NB4 (cell line): ENCODE measurements at regions not wholly inside any gene's neighbourhood (a gene's known extent, or its start where the extent isn't known, plus 50 kb on each side); places are given as distances from the start of the nearest gene placed in this dataset.

Experiments used
- CTCF ChIP-seq: IDR thresholded peaks from one replicate; pipeline ENCODE4 v1.5.1; 2012; ENCODE audit warnings: low read depth, low read length
- MAX ChIP-seq: IDR thresholded peaks from 2 replicates; pipeline ENCODE4 v1.6.1; 2011; ENCODE audit warnings: low read depth, low read length
- POLR2A ChIP-seq: IDR thresholded peaks from 2 replicates; pipeline ENCODE4 v1.6.1; 2011; ENCODE audit warnings: mild to moderate bottlenecking; ENCODE audit not compliant: insufficient read length; ENCODE audit errors: extremely low read depth

- TF ChIP-seq CTCF: no peak
- no peak for TF ChIP-seq POLR2A
- no peak for TF ChIP-seq MAX
Measured at GRCh38 chr20:62533591-62534495, 58.0 kb upstream of the GATA5 start.
